Renal cortical epithelial cell (primary cell): ENCODE measurements at regions not wholly inside any gene's neighbourhood (a gene's known extent, or its start where the extent isn't known, plus 50 kb on each side); places are given as distances from the start of the nearest gene placed in this dataset.

Source experiments
- DNase-seq: peaks from one replicate; pipeline ENCODE4 v3.0.0-alpha.2; 2011; ENCODE audit warnings: low read depth

GRCh38 chr12:74906224-74906623 lies 303.4 kb downstream of the KCNC2 start:
- no peak for DNase-seq

- no peak for DNase-seq
Observed at GRCh38 chr12:74910831-74911230, 298.8 kb downstream of the KCNC2 start.

- DNase-seq: no peak
Observed at GRCh38 chr12:74914378-74914777, 295.3 kb downstream of the KCNC2 start.

- DNase-seq: no peak
Observed at GRCh38 chr12:74915718-74916117, 293.9 kb downstream of the KCNC2 start.

GRCh38 chr12:74917743-74918142 lies 291.9 kb downstream of the KCNC2 start:
- peak; percentile 43 for DNase-seq

- peak; percentile 16 for DNase-seq
Observed at GRCh38 chr12:74918291-74918690, 291.3 kb downstream of the KCNC2 start.

- no peak for DNase-seq
Observed at GRCh38 chr12:74922117-74922516, 287.5 kb downstream of the KCNC2 start.

- no peak for DNase-seq
Observed at GRCh38 chr12:74922642-74923041, 287.0 kb downstream of the KCNC2 start.

GRCh38 chr12:74941670-74942069 lies 268.0 kb downstream of the KCNC2 start:
- DNase-seq: no peak

- DNase-seq: peak; percentile 93
Observed at GRCh38 chr12:74945771-74946198, 263.9 kb downstream of the KCNC2 start.

GRCh38 chr12:74953697-74954096 lies 255.9 kb downstream of the KCNC2 start:
- DNase-seq: no peak

- peak; percentile 15 for DNase-seq
Observed at GRCh38 chr12:74957231-74957630, 252.4 kb downstream of the KCNC2 start.

- DNase-seq: no peak
Observed at GRCh38 chr12:74957634-74958033, 252.0 kb downstream of the KCNC2 start.

- no peak for DNase-seq
Observed at GRCh38 chr12:74959657-74960056, 250.0 kb downstream of the KCNC2 start.

- peak; percentile 62 for DNase-seq
Observed at GRCh38 chr12:74963304-74963703, 246.3 kb downstream of the KCNC2 start.

- DNase-seq: peak; percentile 98
Observed at GRCh38 chr12:74963867-74964331, 245.7 kb downstream of the KCNC2 start.

- DNase-seq: peak; percentile 21
Observed at GRCh38 chr12:74964390-74964789, 245.2 kb downstream of the KCNC2 start.

- no peak for DNase-seq
Observed at GRCh38 chr12:74971201-74971600, 238.4 kb downstream of the KCNC2 start.

- DNase-seq: no peak
Observed at GRCh38 chr12:74977832-74978481, 231.7 kb downstream of the KCNC2 start.

GRCh38 chr12:74980510-74980909 lies 229.1 kb downstream of the KCNC2 start:
- DNase-seq: peak; percentile 76

GRCh38 chr12:74981541-74981940 lies 228.1 kb downstream of the KCNC2 start:
- DNase-seq: no peak

GRCh38 chr12:74983917-74984316 lies 225.7 kb downstream of the KCNC2 start:
- peak; percentile 16 for DNase-seq

- no peak for DNase-seq
Observed at GRCh38 chr12:74984631-74985030, 225.0 kb downstream of the KCNC2 start.
